ENCODE measurements at regions not wholly inside any gene's neighbourhood (a gene's known extent, or its start where the extent isn't known, plus 50 kb on each side); places are given as distances from the start of the nearest gene placed in this dataset.
"Not testable (repeated sequence)": the region's sequence is repeated elsewhere in the genome, so short reads cannot be mapped to it uniquely, and the experiment has no call there.

- H3K4me3 ChIP-seq (replicated peaks in 1 of 3; ENCODE audit: low read depth in 2 of 3, low read length in 3 of 3): no peak overlapping the region
- no peaks in the 10 kb centered on the region for H3K36me3 ChIP-seq (replicated peaks in 1 of 2; ENCODE audit: control insufficient read depth in 1 of 2, insufficient read depth in 2 of 2, low read length in 2 of 2)
- intact Hi-C loops (cut with micrococcal nuclease): no loop called here
- 68% methylated on average over 14 of the region's 16 CpGs for WGBS (ENCODE audit: insufficient coverage)
- H3K36me3 Mint-ChIP-seq: no peaks in the 10 kb centered on the region
- no peaks in the 10 kb centered on the region for H4K20me1 ChIP-seq (ENCODE audit: insufficient read depth, low read length)
- H3K4me2 ChIP-seq (replicated peaks; ENCODE audit: extremely low read depth, low read length, poor library complexity, severe bottlenecking): no peak overlapping the region
- no peak overlapping the region for H3K27ac ChIP-seq (ENCODE audit: low read depth in 1 of 2, low read length in 2 of 2)
- no peak for TF ChIP-seq CTCF (IDR thresholded peaks at IDR 0.05)
- H3K79me2 ChIP-seq (ENCODE audit: insufficient read depth, low read length): no peaks in the 10 kb centered on the region
- no peaks in the 10 kb centered on the region for H3K4me1 Mint-ChIP-seq
- DNase-seq: no peak
- H3K9me3 Mint-ChIP-seq: peaks cover 10 to 43% (median 27%) of the 10 kb centered on the region in 7 donors
- H3K27me3 ChIP-seq (ENCODE audit: control insufficient read depth in 2 of 2, insufficient read depth in 2 of 2, low read length in 2 of 2): no peaks in the 10 kb centered on the region
- H3K4me1 ChIP-seq (ENCODE audit: control insufficient read depth in 1 of 2, insufficient read depth in 2 of 2, low read length in 2 of 2): no peaks in the 10 kb centered on the region
- H2AFZ ChIP-seq (ENCODE audit: insufficient read depth, low read depth, low read length, poor library complexity, severe bottlenecking): no peak overlapping the region
- H3K27me3 Mint-ChIP-seq (ENCODE audit: low read depth in 3 of 3): peaks cover 0 to 2% (median 0%) of the 10 kb centered on the region in 3 donors
- no peak overlapping the region for H3K9ac ChIP-seq (ENCODE audit: insufficient read depth, low read length, poor library complexity, severe bottlenecking)
- no peak overlapping the region for H3K4me3 Mint-ChIP-seq
- H3K27ac Mint-ChIP-seq: no peak overlapping the region
- H3K9me3 ChIP-seq (replicated peaks in 1 of 2; ENCODE audit: control insufficient read depth in 1 of 2, insufficient read depth in 1 of 2, low read length in 2 of 2): peaks cover 0 to 23% of the 10 kb centered on the region in 2 donors
Measured at GRCh38 chr22:16131918-16132317, 442.1 kb downstream of the POTEH start.

GRCh38 chr22:16132598-16132997 is 442.8 kb downstream of the POTEH start:
- peaks cover 0 to 23% of the 10 kb centered on the region in 2 donors for H3K9me3 ChIP-seq (replicated peaks in 1 of 2; ENCODE audit: control insufficient read depth in 1 of 2, insufficient read depth in 1 of 2, low read length in 2 of 2)
- H3K4me2 ChIP-seq (replicated peaks; ENCODE audit: extremely low read depth, low read length, poor library complexity, severe bottlenecking); H3K36me3 ChIP-seq (replicated peaks in 1 of 2; ENCODE audit: control insufficient read depth in 1 of 2, insufficient read depth in 2 of 2, low read length in 2 of 2); H3K4me1 ChIP-seq (ENCODE audit: control insufficient read depth in 1 of 2, insufficient read depth in 2 of 2, low read length in 2 of 2); intact Hi-C loops (cut with micrococcal nuclease); H3K4me1 Mint-ChIP-seq; H3K27ac ChIP-seq (ENCODE audit: low read depth in 1 of 2, low read length in 2 of 2); H3K27me3 ChIP-seq (ENCODE audit: control insufficient read depth in 2 of 2, insufficient read depth in 2 of 2, low read length in 2 of 2); H2AFZ ChIP-seq (ENCODE audit: insufficient read depth, low read depth, low read length, poor library complexity, severe bottlenecking); H3K27me3 Mint-ChIP-seq (ENCODE audit: low read depth in 3 of 3); H3K79me2 ChIP-seq (ENCODE audit: insufficient read depth, low read length); DNase-seq; H3K9ac ChIP-seq (ENCODE audit: insufficient read depth, low read length, poor library complexity, severe bottlenecking); H3K4me3 ChIP-seq (replicated peaks in 1 of 3; ENCODE audit: low read depth in 2 of 3, low read length in 3 of 3); H4K20me1 ChIP-seq (ENCODE audit: insufficient read depth, low read length); H3K36me3 Mint-ChIP-seq; H3K4me3 Mint-ChIP-seq: not testable (repeated sequence)
- H3K9me3 Mint-ChIP-seq: peaks cover 10 to 43% (median 27%) of the 10 kb centered on the region in 7 donors
- no CpG with 5 or more reads among the region's 13 CpGs for WGBS (ENCODE audit: insufficient coverage)
- peak overlapping the region in 1 of 7 donors; percentile 50 for H3K27ac Mint-ChIP-seq

- H4K20me1 ChIP-seq (ENCODE audit: insufficient read depth, low read length); H3K9me3 ChIP-seq (replicated peaks in 1 of 2; ENCODE audit: control insufficient read depth in 1 of 2, insufficient read depth in 1 of 2, low read length in 2 of 2); H2AFZ ChIP-seq (ENCODE audit: insufficient read depth, low read depth, low read length, poor library complexity, severe bottlenecking); H3K27ac ChIP-seq (ENCODE audit: low read depth in 1 of 2, low read length in 2 of 2); H3K79me2 ChIP-seq (ENCODE audit: insufficient read depth, low read length); H3K36me3 Mint-ChIP-seq; H3K4me1 ChIP-seq (ENCODE audit: control insufficient read depth in 1 of 2, insufficient read depth in 2 of 2, low read length in 2 of 2); H3K4me2 ChIP-seq (replicated peaks; ENCODE audit: extremely low read depth, low read length, poor library complexity, severe bottlenecking); H3K4me3 ChIP-seq (replicated peaks in 1 of 3; ENCODE audit: low read depth in 2 of 3, low read length in 3 of 3); intact Hi-C loops (cut with micrococcal nuclease); H3K36me3 ChIP-seq (replicated peaks in 1 of 2; ENCODE audit: control insufficient read depth in 1 of 2, insufficient read depth in 2 of 2, low read length in 2 of 2); H3K27me3 Mint-ChIP-seq (ENCODE audit: low read depth in 3 of 3); H3K4me3 Mint-ChIP-seq; H3K9me3 Mint-ChIP-seq; H3K27ac Mint-ChIP-seq; H3K27me3 ChIP-seq (ENCODE audit: control insufficient read depth in 2 of 2, insufficient read depth in 2 of 2, low read length in 2 of 2); H3K4me1 Mint-ChIP-seq; H3K9ac ChIP-seq (ENCODE audit: insufficient read depth, low read length, poor library complexity, severe bottlenecking); DNase-seq: not testable (repeated sequence)
- 77% methylated on average over 2 of the region's 5 CpGs for WGBS (ENCODE audit: insufficient coverage)
Measured at GRCh38 chr22:16146101-16146500, 446.5 kb downstream of the CCT8L2 start.

- H3K4me1 ChIP-seq (ENCODE audit: control insufficient read depth in 1 of 2, insufficient read depth in 2 of 2, low read length in 2 of 2); H3K4me1 Mint-ChIP-seq; DNase-seq; H3K36me3 ChIP-seq (replicated peaks in 1 of 2; ENCODE audit: control insufficient read depth in 1 of 2, insufficient read depth in 2 of 2, low read length in 2 of 2); H3K27ac ChIP-seq (ENCODE audit: low read depth in 1 of 2, low read length in 2 of 2); H3K79me2 ChIP-seq (ENCODE audit: insufficient read depth, low read length); H3K27ac Mint-ChIP-seq; intact Hi-C loops (cut with micrococcal nuclease); H3K9me3 ChIP-seq (replicated peaks in 1 of 2; ENCODE audit: control insufficient read depth in 1 of 2, insufficient read depth in 1 of 2, low read length in 2 of 2); H3K9ac ChIP-seq (ENCODE audit: insufficient read depth, low read length, poor library complexity, severe bottlenecking); H3K4me2 ChIP-seq (replicated peaks; ENCODE audit: extremely low read depth, low read length, poor library complexity, severe bottlenecking); H3K4me3 Mint-ChIP-seq; H3K36me3 Mint-ChIP-seq; H4K20me1 ChIP-seq (ENCODE audit: insufficient read depth, low read length); H3K9me3 Mint-ChIP-seq; H2AFZ ChIP-seq (ENCODE audit: insufficient read depth, low read depth, low read length, poor library complexity, severe bottlenecking); H3K27me3 ChIP-seq (ENCODE audit: control insufficient read depth in 2 of 2, insufficient read depth in 2 of 2, low read length in 2 of 2); H3K27me3 Mint-ChIP-seq (ENCODE audit: low read depth in 3 of 3); H3K4me3 ChIP-seq (replicated peaks in 1 of 3; ENCODE audit: low read depth in 2 of 3, low read length in 3 of 3): not testable (repeated sequence)
- WGBS (ENCODE audit: insufficient coverage): 44% methylated on average over 2 of the region's 2 CpGs
Measured at GRCh38 chr22:16146916-16147315, 445.7 kb downstream of the CCT8L2 start.

All from CD14-positive monocyte (primary cell).